ENCODE measurements at regions not wholly inside any gene's neighbourhood (a gene's known extent, or its start where the extent isn't known, plus 50 kb on each side); places are given as distances from the start of the nearest gene placed in this dataset.

DNA sequence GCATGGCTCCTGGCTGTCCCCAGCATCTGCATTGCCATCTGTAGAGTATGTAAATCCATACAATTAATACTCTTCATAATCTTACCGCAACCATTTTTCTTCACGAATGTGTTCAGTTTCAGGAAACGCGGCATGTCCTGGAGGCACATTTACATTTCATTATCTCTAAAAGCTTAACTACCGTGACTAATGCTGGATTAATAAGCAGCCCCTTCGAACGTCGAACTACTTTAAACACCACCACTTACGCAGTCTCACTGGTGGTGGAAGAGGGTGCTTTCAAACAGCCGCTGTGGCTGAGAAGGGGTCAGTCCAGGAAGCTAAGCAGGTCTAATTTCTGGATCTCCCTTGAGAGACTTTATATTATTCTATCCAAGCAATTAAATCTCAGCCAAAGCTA, 85.6 kb downstream of the C5orf15 start:
- TF ChIP-seq POLR2A (IDR thresholded peaks at IDR 0.05) = no peak
- TF ChIP-seq, protein P1, sequence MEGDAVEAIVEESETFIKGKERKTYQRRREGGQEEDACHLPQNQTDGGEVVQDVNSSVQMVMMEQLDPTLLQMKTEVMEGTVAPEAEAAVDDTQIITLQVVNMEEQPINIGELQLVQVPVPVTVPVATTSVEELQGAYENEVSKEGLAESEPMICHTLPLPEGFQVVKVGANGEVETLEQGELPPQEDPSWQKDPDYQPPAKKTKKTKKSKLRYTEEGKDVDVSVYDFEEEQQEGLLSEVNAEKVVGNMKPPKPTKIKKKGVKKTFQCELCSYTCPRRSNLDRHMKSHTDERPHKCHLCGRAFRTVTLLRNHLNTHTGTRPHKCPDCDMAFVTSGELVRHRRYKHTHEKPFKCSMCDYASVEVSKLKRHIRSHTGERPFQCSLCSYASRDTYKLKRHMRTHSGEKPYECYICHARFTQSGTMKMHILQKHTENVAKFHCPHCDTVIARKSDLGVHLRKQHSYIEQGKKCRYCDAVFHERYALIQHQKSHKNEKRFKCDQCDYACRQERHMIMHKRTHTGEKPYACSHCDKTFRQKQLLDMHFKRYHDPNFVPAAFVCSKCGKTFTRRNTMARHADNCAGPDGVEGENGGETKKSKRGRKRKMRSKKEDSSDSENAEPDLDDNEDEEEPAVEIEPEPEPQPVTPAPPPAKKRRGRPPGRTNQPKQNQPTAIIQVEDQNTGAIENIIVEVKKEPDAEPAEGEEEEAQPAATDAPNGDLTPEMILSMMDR (IDR thresholded peaks at IDR 0.05) = no peak

Data from right lobe of liver (tissue), 4 donors.